GM12878 (cell line): ENCODE measurements at regions not wholly inside any gene's neighbourhood (a gene's known extent, or its start where the extent isn't known, plus 50 kb on each side); places are given as distances from the start of the nearest gene placed in this dataset.

Source experiments
- ATAC-seq: fragments of 200-7000 bp; cut with Tn5 transposase; 3 replicates; pipeline ENCODE4 v1.9.1; 2020; ENCODE audit warnings: mild to moderate bottlenecking, moderate library complexity
- BruUV-seq: library from RNA; stranded (reverse); fragments of 400-500 nt; replicated peaks from 2 replicates; lab custom pipeline; 2021; lab: Mats Ljungman, UMichigan
- CTCF ChIA-PET: fragments of 300-600 bp; sonication (Branson Sonifier 250); formaldehyde crosslinking; extraction: SDS; loops from one replicate; lab custom pipeline; 2021; ENCODE audit warnings: inconsistent platforms; lab: Yijun Ruan, JAX
- POLR2A ChIA-PET: fragments of 350-600 bp; formaldehyde crosslinking; extraction: SDS; loops from one replicate; lab custom pipeline; 2021; ENCODE audit warnings: inconsistent platforms; lab: Charles Lee
- RAD21 ChIA-PET: fragments of 300-600 bp; sonication (Branson Sonifier 250); formaldehyde crosslinking; loops from one replicate; lab custom pipeline; 2023; ENCODE audit warnings: antibody characterized with exemption; ENCODE audit not compliant: unreplicated experiment; lab: Charles Lee
- SMC1A ChIA-PET: fragments of 300-600 bp; sonication (Branson Sonifier 250); formaldehyde crosslinking; loops from one replicate; lab custom pipeline; 2023; ENCODE audit not compliant: unreplicated experiment, uncharacterized antibody; lab: Charles Lee
- DNase-seq: peaks from one replicate; pipeline ENCODE4 v3.0.0-alpha.2; 2011; ENCODE audit warnings: low read depth, low spot score
- FAIRE-seq: peaks from 3 replicates; lab custom pipeline; 2011; peaks lifted over from hg19 to GRCh38; lab: Jason Lieb, UNC
- H2AFZ ChIP-seq: 2 replicates; pipeline ENCODE4 v1.6.0; 2011; ENCODE audit warnings: low read depth, low read length, control low read depth; ENCODE audit not compliant: control insufficient read depth
- H3K27ac ChIP-seq: 2 replicates; pipeline ENCODE4 v1.5.1; 2011; ENCODE audit warnings: control low read depth; ENCODE audit not compliant: control insufficient read depth, insufficient read depth
- H3K27me3 ChIP-seq, 2 experiments: replicated peaks in 1 of 2; 2 replicates each; pipeline versions ENCODE4 v1.6.0 to v1.6.1; 2011; ENCODE audit warnings: low read length in 1 of 2; ENCODE audit not compliant: control insufficient read depth in 2 of 2, insufficient read depth in 2 of 2
- H3K36me3 ChIP-seq, 2 experiments: 2 replicates each; pipeline ENCODE4 v1.5.1; 2011; ENCODE audit warnings: low read length in 1 of 2; ENCODE audit not compliant: control insufficient read depth in 2 of 2, insufficient read depth in 2 of 2
- H3K4me1 ChIP-seq: 2 replicates; pipeline ENCODE4 v1.6.1; 2011; ENCODE audit warnings: mild to moderate bottlenecking, low read length, moderate library complexity, mixed read lengths; ENCODE audit not compliant: control insufficient read depth, insufficient read depth
- H3K4me2 ChIP-seq: 2 replicates; pipeline ENCODE4 v1.6.0; 2011; ENCODE audit warnings: control low read depth; ENCODE audit not compliant: control insufficient read depth, insufficient read depth
- H3K4me3 ChIP-seq: fragments of 200-600 bp; sonication (generic); 2 replicates; pipeline ENCODE4 v1.5.1; 2016
- H3K79me2 ChIP-seq: 2 replicates; pipeline ENCODE4 v1.6.0; 2011; ENCODE audit warnings: low read length; ENCODE audit not compliant: control insufficient read depth, insufficient read depth
- H3K9ac ChIP-seq: 2 replicates; pipeline ENCODE4 v1.8.0; 2011; ENCODE audit warnings: low read length, control low read depth, mixed read lengths; ENCODE audit not compliant: control insufficient read depth, insufficient read depth
- H3K9me3 ChIP-seq: replicated peaks from 3 replicates; pipeline ENCODE4 v1.5.1; 2011; ENCODE audit warnings: mild to moderate bottlenecking, low read length; ENCODE audit not compliant: control insufficient read depth, insufficient read depth
- H4K20me1 ChIP-seq: 2 replicates; pipeline ENCODE4 v1.6.0; 2011; ENCODE audit not compliant: control insufficient read depth, insufficient read depth
- ATF2 ChIP-seq: IDR thresholded peaks from 2 replicates; pipeline ENCODE4 v1.6.1; 2012; ENCODE audit warnings: low read length, inconsistent platforms
- BACH1 ChIP-seq: fragments of 450-650 bp; IDR thresholded peaks from 2 replicates; pipeline ENCODE4 v1.6.1; 2017; ENCODE audit warnings: mild to moderate bottlenecking, borderline replicate concordance
- BCL11A ChIP-seq: IDR thresholded peaks from 2 replicates; pipeline ENCODE4 v1.6.1; 2011; ENCODE audit warnings: low read depth, low read length
- CEBPZ ChIP-seq: fragments of 150-350 bp; IDR thresholded peaks from 2 replicates; pipeline ENCODE4 v1.6.1; 2016; ENCODE audit warnings: low read depth, low read length
- EGR1 ChIP-seq, 2 experiments: IDR thresholded peaks; 1 replicate in 1 of 2; 2 replicates in 1 of 2; pipeline ENCODE4 v1.6.1; 2011 to 2012; ENCODE audit warnings: low read depth in 2 of 2, low read length in 2 of 2, borderline replicate concordance in 1 of 2, mild to moderate bottlenecking in 1 of 2, moderate library complexity in 1 of 2
- ELK1 ChIP-seq: IDR thresholded peaks from 2 replicates; pipeline ENCODE4 v1.6.1; 2012; ENCODE audit warnings: low read depth, low read length, improper control_type of control experiment
- FOXK2 ChIP-seq: fragments of 450-650 bp; IDR thresholded peaks from 2 replicates; pipeline ENCODE4 v1.6.1; 2017; ENCODE audit warnings: mild to moderate bottlenecking, moderate library complexity
- MXI1 ChIP-seq: fragments of 150-350 bp; IDR thresholded peaks from 2 replicates; pipeline ENCODE4 v1.6.1; 2011; ENCODE audit warnings: low read depth, mild to moderate bottlenecking, inconsistent platforms, low read length, improper control_type of control experiment
- PAX8 ChIP-seq: fragments of 450-650 bp; IDR thresholded peaks from 2 replicates; pipeline ENCODE4 v1.6.1; 2017; ENCODE audit warnings: mild to moderate bottlenecking, moderate library complexity
- PML ChIP-seq: IDR thresholded peaks from 2 replicates; pipeline ENCODE4 v1.6.1; 2012; ENCODE audit warnings: low read length, inconsistent platforms
- RFX5 ChIP-seq: IDR thresholded peaks from 2 replicates; pipeline ENCODE4 v1.6.1; 2011; ENCODE audit warnings: low read depth, low read length, improper control_type of control experiment
- SMAD5 ChIP-seq: IDR thresholded peaks from 2 replicates; pipeline ENCODE4 v1.6.1; 2016; ENCODE audit warnings: antibody characterized with exemption, low read depth
- USF2 ChIP-seq: IDR thresholded peaks from 2 replicates; pipeline ENCODE4 v1.6.1; 2011; ENCODE audit warnings: low read depth, low read length, improper control_type of control experiment, borderline replicate concordance
- WGBS: methylation state at CpG from one replicate; pipeline ENCODE4 v1.1.6; 2016; ENCODE audit warnings: low lambda C conversion rate; ENCODE audit not compliant: insufficient replicate concordance, insufficient coverage; ENCODE audit errors: missing lambda C conversion rate; 5-methylcytosine and 5-hydroxymethylcytosine counted together
- in situ Hi-C: fragments of 300-500 bp; cut with MboI; formaldehyde crosslinking; loops from 9 replicates; pipeline ENCODE4 v1.14.3; 2018; ENCODE audit warnings: mixed read lengths
- intact Hi-C: fragments of 100-400 bp; cut with micrococcal nuclease; formaldehyde crosslinking; loops from one replicate; pipeline ENCODE4 v1.14.2; 2022; ENCODE audit not compliant: unreplicated experiment

- no peak for FAIRE-seq
- POLR2A ChIA-PET = no interaction called here
- intact Hi-C loops = no loop called here
- Histone ChIP-seq H3K9ac (no peak overlapping the region), H3K4me3 (no peak overlapping the region), H4K20me1 (no peaks in the 10 kb centered on the region)
- 32% methylated on average over 2 of the region's 2 CpGs for WGBS
- SMC1A ChIA-PET = no interaction called here
- no TSS peak for BruUV-seq
- TF ChIP-seq BACH1 = no peak
- TF ChIP-seq SMAD5 = no peak
- no peak for TF ChIP-seq USF2
- TF ChIP-seq, all 136 proteins: peak for 0
- Histone ChIP-seq H3K9me3 (no peaks in the 10 kb centered on the region), H3K27ac (no peak overlapping the region), H2AFZ (no peak overlapping the region), H3K27me3 (no peaks in the 10 kb centered on the region), H3K4me2 (no peak overlapping the region), H3K4me1 (no peaks in the 10 kb centered on the region), H3K36me3 (no peaks in the 10 kb centered on the region), H3K79me2 (no peaks in the 10 kb centered on the region)
- ChIA-PET CTCF (no interaction called here), RAD21 (no interaction called here)
- in situ Hi-C loops = no loop called here
- DNase-seq (no peak), ATAC-seq (no peak)
These were observed 434.6 kb downstream of the CD109 start for GRCh38 chr6:74130641-74131040.

GRCh38 chr6:74128536-74128935 lies 432.5 kb downstream of the CD109 start:
- H3K9ac ChIP-seq = no peak overlapping the region
- TF ChIP-seq ELK1 (no peak), BCL11A (no peak), ATF2 (no peak), FOXK2 (no peak), PAX8 (no peak), CEBPZ (no peak), RFX5 (no peak), EGR1 (IDR thresholded peaks at IDR 0.05; ENCODE audit: borderline replicate concordance in 1 of 2, low read depth in 2 of 2, low read length in 2 of 2) (no peak), PML (no peak), MXI1 (no peak)
- SMC1A ChIA-PET = no interaction called here
- no peak overlapping the region for H3K27ac ChIP-seq
- in situ Hi-C loops = no loop called here
- H3K27me3 ChIP-seq = no peaks in the 10 kb centered on the region
- H2AFZ ChIP-seq = no peak overlapping the region
- no peak for FAIRE-seq
- no peak for ATAC-seq
- no peak for DNase-seq
- no peak overlapping the region for H3K4me3 ChIP-seq
- H3K36me3 ChIP-seq = no peaks in the 10 kb centered on the region
- H3K9me3 ChIP-seq = no peaks in the 10 kb centered on the region
- H3K4me1 ChIP-seq = no peaks in the 10 kb centered on the region
- H4K20me1 ChIP-seq = no peaks in the 10 kb centered on the region
- H3K4me2 ChIP-seq = no peak overlapping the region
- H3K79me2 ChIP-seq = no peaks in the 10 kb centered on the region
- intact Hi-C loops = no loop called here
- RAD21 ChIA-PET = no interaction called here
- CTCF ChIA-PET = no interaction called here
- WGBS = 4% methylated on average over 1 of the region's 1 CpG
- POLR2A ChIA-PET = no interaction called here
- no TSS peak for BruUV-seq
